Breast epithelium (tissue), 3 donors: ENCODE measurements at regions not wholly inside any gene's neighbourhood (a gene's known extent, or its start where the extent isn't known, plus 50 kb on each side); places are given as distances from the start of the nearest gene placed in this dataset.
"Not testable (repeated sequence)": the region's sequence is repeated elsewhere in the genome, so short reads cannot be mapped to it uniquely, and the experiment has no call there.

Source experiments
- CTCF ChIP-seq, 3 donors: fragments of 450-650 bp; IDR thresholded peaks; one replicate each; pipeline ENCODE4 v1.5.1; 2016 to 2017; ENCODE audit warnings: antibody characterized with exemption in 3 of 3, mild to moderate bottlenecking in 3 of 3, moderate library complexity in 3 of 3
- POLR2A ChIP-seq: fragments of 450-650 bp; IDR thresholded peaks from one replicate; pipeline ENCODE4 v1.6.1; 2016; ENCODE audit warnings: antibody characterized with exemption, mild to moderate bottlenecking, moderate library complexity

GRCh38 chr9:63703138-63703665, 1581.8 kb downstream of the FOXD4L5 start:
- not testable (repeated sequence) for TF ChIP-seq POLR2A; CTCF (IDR thresholded peaks at IDR 0.05)
